Islet precursor cell (in vitro differentiated cells): ENCODE measurements at regions not wholly inside any gene's neighbourhood (a gene's known extent, or its start where the extent isn't known, plus 50 kb on each side); places are given as distances from the start of the nearest gene placed in this dataset.

Experiments
- DNase-seq: peaks from one replicate; pipeline ENCODE4 v3.0.0-alpha.2; 2018

DNA sequence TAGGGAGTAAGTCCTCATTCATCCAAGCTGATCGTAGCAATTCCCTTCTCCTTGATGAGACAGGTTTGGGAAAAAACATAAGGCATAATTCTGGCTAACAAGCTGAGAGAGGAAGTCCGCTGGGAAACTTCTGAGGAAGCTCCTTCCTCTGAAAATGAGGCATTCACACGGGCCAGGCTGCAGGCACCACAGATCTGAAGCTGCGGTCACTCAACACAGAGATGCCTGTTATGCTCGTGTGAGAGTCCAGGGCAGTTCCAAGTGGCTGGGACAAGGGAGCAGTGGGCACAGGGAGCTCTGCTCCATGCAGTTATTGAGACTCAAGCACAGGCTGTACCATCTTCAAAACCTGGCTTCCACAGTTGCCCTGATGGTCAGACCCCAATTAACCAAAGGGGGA lies 200.9 kb upstream of the ID2 start:
- DNase-seq: no peak

DNA sequence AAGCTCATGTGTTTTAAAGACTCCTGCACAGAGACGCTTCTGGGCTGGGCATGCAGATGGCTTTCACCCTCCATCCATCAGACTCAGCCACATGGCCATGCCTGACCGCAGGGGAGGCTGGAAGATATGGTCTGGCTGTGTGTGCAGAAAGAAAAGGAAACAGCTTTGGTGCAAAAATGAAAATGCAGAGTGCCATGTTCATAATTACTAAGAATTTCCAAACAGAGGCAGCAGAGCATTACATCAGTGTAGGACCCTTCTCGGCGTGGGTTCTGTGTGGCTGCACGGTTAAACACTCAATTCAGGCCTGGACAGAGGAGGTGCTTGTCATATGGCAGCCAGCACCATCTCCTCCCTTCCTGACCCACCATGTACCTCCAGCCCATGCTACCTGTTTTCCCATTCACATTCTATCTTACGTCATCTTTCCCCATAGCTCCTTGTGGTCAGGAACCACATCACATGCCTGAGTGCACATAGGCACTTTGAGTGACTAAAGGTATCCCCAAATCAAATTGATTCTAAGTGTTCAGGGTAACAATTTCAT lies 200.3 kb upstream of the ID2 start:
- DNase-seq: no peak

DNA sequence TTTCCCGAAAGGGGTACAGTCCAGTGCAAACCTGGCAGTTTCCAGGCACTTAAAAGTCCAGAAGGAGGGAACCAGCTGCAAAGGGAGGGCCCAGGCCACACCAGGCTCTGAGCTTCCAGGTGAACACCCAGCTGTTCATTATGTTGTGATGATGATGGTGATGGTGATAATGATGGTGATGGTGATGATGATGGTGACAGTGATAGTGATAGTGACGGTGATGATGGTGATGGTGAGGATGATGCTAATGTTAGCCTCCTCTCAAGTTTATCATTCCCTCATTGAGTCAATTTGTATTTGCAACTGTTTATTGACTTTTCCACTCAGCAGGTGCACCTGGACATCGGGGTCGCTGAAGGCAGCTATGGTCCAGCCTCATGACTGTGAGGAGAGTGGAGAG lies 199.4 kb upstream of the ID2 start:
- no peak for DNase-seq

DNA sequence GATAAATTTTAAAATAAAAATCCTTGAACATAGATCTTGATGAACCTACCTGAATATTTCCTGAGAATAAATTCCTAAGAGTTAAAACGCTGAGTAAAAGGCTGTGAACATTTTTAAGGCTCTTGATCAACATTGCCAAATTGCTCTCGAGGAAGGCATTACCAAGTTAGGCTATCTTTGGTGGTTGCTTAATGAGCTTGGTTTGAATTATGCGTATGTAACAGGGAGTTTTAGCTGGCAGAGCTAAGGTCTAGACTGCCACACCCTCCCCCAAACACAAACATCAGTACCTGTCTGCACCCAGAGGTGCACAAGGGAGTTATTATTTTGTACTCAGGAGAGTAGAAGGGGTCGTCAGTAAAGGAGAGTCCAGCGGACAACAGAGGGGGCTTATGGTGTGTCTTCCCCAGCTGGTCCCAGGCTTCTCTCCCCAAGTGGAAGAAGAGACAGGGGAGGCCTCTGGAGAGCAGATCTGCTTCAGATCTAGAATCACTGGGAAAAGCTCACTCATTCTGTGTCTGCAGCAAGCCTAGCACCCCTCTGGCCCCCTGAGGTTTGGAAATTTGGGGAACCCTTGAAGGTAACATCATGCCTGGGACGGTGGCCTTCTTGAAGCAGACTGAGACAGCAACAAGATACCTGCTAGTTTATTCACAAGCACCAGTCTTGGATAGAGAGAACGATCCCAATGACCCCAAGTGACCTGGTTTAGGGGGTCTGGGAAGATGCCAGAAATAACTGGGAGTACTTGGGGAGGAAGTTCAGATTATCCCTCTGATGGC lies 197.2 kb upstream of the ID2 start:
- no peak for DNase-seq

DNA sequence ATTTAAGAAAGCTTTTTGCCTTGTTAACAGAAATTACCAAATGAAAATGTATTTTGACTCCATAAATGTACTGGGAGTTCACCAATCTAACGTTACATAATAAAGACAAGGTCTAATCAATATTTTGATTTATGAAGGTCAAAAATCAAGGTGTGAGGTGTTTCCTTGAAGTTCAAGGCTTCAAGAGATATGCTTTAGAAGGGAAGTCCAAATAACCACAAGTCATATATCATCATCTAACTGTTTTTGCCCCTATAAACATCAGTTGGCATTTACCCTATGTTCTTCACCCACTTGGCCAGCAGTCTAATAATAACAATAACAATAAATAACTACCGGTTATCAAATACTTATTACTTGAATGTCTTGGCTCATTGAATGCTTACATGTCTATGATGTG lies 196.1 kb upstream of the ID2 start:
- DNase-seq: no peak

DNA sequence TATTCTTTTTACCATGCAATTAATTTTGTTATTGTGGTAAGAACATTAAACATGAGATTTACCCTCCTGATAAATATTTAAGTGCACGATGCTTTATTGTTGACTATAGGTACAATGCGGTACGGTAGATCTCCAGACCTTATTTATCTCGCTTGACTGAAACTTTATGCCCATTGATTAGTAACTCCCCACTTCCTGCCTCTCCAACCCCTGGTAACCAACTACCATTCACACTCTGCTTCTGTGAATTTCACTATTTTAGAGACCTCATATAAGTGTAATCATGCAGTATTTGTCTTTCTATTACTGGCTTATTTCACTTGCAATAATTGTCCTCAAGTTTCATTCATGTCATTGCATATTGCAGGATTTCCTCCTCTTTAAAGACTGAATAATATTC lies 195.7 kb upstream of the ID2 start:
- DNase-seq: no peak

DNA sequence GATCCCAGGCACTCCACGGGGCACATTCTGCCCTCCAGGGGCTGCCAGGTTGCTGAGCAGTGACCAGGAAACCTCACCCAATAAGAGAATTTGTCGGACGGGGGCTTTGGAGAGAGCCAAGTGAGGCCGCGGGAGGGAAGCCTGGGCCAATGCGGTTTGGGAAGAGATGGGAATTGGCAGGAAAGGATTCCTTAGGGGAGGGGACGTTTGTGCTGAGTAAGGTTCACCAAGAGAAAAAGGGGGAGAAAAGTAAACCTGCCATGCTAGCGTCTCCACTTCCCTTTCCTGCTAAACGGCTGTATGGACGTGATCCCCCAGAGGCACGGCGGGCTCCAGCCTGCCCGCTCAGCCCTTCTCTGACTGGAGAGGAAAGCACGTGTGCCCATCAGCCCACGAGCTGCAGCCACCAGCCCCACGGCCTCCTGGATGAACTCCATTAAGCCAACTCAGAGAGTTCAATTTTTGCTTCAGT lies 194.4 kb upstream of the ID2 start:
- no peak for DNase-seq

DNA sequence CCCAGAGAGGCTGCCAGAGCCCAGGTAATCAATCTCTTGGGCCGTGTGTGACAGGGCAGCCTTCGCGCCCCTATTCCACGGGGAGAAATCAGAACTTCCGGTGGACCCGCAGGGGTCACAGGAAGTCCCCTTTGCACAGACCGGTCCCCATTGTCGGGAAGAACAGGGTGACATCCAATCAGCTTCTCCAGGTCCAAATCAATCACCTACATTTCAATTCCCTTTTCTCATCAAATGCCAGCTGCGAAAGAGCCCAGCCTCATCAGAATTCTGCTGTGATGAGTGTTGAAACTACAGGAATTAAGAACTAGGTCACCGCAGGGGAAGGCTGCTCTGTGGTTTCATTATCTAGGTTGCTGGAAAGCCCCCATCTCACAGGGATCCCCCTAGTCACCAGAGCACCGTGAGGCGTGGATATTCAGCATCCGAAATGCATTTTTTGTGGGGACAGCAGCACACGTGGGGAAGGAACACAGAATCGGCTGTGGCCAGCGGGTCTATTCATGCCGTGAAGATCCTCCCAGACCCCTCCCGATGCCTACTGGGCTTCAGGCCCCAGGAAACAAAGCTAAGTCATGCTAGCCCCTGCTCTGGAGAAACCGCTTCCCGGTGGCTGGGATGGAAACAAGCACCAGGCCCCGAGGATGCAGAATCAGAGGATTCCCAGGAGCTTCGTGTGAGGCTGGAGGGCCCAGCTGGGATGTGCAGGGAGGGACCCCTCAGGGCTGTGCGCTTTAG lies 193.7 kb upstream of the ID2 start:
- no peak for DNase-seq

DNA sequence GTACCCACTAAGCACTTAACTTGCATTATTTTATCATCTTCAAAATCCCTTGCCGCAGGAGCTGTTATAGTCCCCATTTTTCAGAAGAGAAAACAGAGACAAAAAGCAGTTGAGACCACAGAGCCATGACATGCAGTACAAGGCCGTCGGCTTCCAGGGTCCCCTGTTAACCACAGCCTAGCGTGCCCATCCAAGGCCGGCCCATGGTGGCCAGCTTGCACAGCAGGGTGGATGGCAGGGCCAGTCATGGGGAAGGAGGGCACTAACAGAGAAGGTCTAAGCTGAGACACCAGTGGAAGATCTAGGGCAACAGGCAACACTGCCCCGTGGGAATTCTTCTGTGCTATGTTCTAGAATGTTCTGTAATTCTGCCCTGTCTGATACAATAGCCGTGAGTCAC lies 192.6 kb upstream of the ID2 start:
- no peak for DNase-seq

DNA sequence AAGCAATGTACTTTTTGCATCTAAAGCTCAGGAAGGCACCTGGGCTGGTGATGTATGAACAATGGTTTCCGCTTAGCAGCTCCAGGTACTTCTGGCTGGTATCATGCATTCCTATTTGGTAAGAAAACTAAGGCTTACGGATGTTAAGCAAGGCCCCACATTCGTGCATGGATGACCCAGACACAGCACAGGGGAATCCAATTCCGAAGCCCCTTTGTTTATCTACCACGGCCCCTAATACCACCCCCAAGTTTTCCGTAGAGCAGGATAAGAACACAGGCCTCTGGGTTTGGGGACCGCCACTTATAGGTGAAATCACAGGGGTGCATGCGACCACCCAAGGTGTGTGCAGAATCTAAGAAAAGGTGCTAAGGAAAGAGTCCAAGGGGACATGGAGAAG lies 192.1 kb upstream of the ID2 start:
- no peak for DNase-seq

DNA sequence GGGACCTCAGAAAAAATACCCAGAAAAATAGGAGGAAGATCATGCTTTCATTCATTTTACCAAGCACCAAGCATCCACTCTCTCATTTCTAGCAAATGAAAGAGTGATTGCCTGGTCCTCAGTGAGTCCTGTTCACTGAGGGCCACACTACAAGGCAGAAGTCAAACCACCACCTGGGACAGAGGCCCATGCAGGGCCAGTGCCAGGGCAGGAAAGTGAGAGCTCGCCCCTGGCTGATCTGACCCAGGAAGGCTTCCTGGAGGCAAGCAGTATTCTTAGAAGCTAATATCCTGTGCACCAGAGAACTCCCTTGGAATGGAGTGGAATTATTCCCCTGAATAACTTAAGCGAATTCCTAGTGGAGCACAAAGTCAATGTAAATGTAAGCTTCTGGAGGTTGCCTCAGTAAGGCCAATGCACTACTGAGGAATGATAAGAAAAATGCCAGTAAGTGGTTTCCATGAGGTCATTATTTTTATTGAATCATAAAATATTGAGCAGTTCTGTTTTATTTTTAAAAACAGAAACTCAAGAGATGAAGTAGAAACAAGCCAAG lies 191.6 kb upstream of the ID2 start:
- no peak for DNase-seq

DNA sequence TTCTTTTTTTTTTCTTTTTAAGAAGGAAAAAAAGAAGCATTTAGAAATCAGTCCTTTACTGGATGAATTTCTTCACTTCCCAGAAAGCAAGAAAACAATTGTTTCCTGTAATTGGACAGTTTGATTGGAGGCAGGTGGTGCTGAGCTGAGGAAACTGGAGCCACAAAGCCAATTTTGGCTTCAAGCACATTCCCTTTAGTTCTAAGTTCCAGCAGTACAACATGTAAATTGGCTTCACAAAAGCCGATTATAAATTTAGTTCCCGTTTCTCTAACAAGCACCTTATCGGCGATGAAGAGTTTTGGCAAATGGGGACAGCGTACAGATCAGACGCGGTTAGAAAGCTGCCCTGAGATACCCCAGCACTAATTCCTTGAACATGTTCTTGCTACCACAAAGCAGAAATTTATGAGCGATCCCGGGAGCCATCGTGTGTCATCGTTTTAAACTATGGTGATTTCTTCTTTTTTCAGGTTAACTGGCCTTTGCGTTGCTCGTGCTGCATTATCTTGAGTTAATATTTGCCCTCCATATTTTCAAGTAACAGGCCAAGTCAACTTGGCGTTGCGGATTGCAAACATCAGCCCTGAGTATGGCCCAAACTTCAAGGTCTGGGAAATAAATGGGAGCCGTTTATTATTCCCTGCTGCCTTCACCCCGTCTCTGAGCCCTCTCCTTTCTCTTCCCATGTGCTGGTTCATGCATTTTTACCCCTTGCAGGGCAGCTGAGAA lies 190.4 kb upstream of the ID2 start:
- no peak for DNase-seq

DNA sequence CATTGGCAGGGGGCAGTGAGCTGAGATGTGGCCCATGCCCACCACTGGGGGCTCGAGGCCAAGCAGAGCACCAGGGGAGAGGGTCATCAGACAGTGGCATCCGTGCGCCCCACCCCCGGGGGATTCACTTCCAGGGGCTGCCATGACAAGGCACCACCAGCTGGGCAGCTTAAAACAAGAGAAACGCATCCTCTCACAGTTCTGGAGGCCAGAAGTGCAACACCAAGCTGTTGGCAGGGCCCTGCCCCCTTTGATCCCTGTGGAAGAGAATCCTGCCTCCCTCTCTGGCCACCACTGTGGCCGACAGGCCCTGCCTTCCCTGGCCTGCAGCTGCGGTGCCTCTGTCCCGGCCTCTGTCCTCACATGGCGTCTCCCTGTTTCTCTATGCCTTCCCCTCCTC lies 187.7 kb upstream of the ID2 start:
- no peak for DNase-seq

DNA sequence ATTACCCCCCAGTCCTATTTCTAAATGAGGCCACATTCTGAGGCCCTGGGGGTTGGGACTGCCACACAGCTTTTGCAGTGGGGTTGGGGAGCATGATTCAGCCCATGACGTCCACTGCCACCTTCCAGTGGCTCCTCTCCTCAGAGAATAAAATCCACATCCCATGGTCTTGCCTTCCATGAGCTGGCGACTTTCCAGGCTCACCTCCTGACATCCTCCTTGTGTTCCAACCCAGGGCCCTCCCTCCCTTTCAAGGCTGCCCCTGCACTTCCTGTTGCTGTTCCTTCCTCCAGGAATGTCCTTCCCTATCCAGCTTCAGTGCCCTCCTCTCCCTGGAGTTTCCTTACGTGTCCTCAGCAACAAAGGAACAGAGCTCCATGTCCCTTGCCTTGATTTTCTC lies 187.3 kb upstream of the ID2 start:
- DNase-seq: no peak

DNA sequence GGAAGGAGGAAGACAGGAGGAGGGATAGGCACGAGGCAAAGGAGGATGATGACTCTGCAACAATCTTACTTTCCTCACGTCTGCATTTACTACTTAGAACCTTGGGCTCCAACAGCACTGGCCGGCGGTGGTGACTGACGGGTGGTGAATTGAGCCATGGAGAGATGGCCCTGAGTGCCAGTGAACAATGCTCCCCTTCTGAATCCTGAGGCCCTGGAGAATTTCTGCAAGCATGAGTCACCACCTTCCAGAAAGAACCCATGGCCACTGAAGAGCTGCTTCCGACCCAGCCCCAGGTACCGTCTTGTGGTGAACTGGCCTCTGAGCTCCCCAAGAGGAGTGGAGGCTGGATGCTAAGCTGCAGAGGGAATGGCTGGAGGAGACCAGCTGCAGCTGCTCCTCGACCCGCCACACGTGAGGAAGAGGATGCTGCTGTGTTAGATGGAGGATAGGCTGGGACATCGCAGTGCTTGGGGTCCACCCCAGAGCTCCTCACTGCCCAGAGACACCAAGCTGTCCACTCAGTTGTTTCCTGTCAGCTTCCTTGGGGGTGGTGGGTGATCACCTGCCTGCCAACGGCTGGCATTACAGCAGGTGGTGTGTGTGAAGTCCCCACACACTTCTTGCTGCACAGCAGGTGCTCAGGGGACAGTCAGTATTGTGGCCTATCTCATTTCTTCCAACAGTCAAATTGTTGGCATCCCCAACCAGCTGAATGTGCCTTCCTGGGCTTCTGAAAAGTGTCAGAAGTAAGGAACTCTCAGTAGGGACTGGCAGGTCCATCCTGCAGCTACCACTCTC lies 186.5 kb upstream of the ID2 start:
- peak; percentile 76 for DNase-seq

DNA sequence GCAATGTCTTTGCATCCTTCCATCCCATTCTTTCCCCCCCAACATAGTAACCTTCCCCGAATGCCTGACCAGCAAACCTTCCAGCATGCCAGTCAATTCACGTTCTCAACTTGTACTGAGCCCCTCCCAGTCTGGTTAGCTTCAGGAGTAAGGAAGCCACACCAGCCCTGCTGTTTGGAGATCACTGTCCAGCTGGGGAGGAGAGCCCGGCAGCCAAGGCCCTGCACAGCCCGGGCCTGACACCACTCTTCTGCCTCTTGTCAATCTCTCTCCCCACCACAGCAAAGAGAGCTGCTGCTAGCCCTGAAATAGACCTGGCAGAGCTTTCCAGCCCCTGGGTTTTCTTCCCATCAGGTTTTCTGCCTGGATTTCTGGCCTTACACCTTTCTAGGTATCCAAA lies 185.8 kb upstream of the ID2 start:
- DNase-seq: no peak

DNA sequence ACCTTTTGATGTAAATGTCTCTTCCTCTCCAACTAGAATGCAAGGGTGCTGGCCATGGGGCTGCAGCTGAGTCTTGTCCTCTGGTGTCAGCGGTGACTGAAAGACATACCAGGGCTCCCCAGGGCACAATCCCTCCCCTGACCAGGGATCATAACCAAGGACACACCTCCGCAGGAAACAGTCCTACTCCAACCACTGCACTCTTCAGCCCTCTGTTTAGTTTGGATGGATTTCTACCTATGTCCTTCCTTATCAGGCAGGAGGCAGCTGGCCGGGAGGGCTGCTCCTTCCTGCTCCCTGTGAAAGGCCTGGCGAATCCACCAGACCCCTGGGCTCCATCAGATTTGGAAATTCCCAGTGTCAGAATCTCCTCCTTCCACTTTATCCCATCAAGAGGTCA lies 185.2 kb upstream of the ID2 start:
- DNase-seq: no peak

DNA sequence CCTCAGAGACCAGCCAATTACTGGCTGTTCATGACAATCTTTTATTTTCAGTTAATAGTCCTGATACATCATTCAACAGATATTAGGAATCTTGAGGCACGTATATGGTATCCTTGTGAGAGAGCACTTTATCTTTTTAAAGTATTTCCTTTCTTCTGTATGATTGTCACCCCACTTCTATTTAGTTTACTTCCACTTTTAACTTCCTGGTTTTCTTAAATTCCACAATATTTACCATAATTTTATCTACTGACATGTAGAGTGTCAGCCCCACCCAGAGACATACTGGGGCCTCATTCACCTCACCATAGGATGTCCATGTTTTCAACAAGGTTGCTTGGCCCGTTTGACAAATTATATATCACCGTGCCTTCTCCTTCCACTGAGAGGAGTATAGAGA lies 182.9 kb upstream of the ID2 start:
- DNase-seq: no peak

DNA sequence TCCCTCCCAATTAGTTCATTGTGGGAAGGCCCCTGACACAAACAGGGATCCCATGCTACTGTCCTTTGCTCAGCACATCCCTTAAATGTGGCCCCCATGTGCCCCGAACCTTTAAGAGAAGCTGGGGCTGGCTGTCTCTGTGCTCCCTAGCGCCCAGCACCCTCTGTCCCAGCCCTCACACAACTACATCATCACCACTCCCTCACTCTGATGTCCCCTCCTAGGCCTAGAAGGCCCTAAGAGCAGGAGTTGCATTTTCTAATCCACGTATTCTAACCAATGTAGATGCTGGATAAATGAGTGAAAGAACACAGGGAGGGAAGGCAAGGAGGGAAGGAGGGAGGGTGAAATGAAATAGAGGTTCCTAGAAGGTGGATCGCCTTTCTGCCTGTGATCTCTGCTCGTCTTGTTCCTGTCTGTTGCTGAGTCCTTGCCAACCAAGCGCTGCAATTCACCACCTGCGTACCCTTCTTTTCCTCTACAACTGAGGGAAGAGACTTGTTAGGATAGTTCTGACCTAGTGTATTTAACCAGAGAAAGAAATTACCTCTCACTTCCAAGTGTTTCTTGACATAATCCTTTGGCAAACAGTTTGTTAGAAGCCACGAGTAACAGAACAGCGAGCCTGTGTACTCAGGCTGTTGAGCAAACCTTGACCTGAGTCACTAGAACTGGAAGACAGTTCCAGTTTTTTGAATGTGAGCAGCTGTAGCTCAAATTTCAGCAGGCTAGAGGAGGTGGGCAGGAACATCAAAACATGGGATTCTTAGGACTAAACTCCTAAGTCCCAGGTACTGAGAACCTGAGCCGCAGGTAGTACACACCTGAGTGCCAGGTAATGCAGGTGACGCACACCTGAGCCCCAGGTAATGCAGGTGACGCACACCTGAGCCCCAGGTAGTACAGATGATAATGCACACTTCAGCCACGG lies 181.5 kb upstream of the ID2 start:
- DNase-seq: no peak

DNA sequence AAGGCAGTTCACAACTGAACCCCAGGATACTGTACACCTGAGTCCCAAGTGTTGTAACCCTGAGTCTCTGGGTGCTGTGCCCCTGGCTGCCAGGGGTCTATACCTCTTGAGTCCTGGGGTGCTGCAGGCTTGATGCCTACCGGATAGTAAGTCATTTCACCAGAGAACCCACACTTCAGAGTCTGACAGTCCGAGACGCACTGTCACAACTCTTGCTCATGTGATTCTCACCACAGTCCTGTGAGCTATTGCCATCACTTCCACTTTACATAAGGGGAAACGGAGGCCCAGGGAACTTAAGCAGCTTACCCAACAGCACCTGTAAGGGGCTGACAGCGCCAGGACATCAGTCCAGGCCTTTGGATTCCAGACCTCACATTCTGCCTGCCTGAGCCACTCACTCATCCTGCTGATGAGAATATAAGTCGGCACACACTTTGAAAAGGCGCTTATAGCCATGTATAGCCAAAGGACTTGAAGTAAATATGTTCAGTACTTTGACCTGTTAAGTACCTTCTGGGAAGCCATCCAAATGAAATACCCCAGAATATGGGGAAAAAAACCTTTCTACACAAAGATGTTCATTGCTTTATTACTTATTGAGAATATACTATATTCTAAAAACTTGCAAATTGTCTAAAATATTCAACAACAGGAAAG lies 180.7 kb upstream of the ID2 start:
- no peak for DNase-seq

DNA sequence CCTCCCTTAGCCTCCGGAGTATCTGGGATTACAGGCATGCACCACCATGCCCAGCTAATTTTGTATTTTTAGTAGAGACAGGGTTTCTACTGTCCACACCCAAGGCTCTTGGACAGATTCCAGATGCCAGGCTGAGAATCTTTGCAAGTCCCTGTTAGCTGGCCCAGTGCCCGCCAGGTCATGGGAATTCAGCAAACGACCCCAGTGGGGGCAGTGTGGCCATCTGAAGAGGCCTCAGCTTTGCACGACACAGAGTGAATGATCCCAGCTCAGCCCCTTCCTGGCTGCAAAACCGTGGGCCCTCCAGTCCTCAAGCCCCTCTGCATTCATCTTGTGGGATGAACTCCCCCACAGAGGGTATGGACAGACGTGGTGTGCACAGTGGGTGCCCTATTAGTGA lies 179.5 kb upstream of the ID2 start:
- no peak for DNase-seq
